Endothelial cell of umbilical vein (primary cell): ENCODE measurements at regions not wholly inside any gene's neighbourhood (a gene's known extent, or its start where the extent isn't known, plus 50 kb on each side); places are given as distances from the start of the nearest gene placed in this dataset.

Source experiments
- EZH2 ChIP-seq: IDR thresholded peaks from 2 replicates; pipeline ENCODE4 v1.6.1; 2012; ENCODE audit warnings: borderline replicate concordance, low read depth, mild to moderate bottlenecking, moderate library complexity, low read length, inconsistent platforms; ENCODE audit not compliant: severe bottlenecking
- GATA2 ChIP-seq: IDR thresholded peaks from 2 replicates; pipeline ENCODE4 v1.7.0; 2011; ENCODE audit warnings: low read depth, mild to moderate bottlenecking, moderate library complexity, mixed read lengths, low read length; ENCODE audit not compliant: insufficient read length, insufficient read depth
- JUN ChIP-seq: IDR thresholded peaks from 2 replicates; pipeline ENCODE4 v1.6.1; 2011; ENCODE audit warnings: borderline replicate concordance, low read depth; ENCODE audit not compliant: insufficient read length, insufficient read depth
- POLR2A ChIP-seq: IDR thresholded peaks from 2 replicates; pipeline ENCODE4 v1.6.1; 2012; ENCODE audit warnings: low read depth, mild to moderate bottlenecking, control low read depth, low read length
- POLR2AphosphoS5 ChIP-seq: IDR thresholded peaks from 2 replicates; pipeline ENCODE4 v1.6.1; 2012; ENCODE audit warnings: low read depth, mild to moderate bottlenecking, control low read depth, low read length, moderate library complexity; ENCODE audit not compliant: insufficient read depth
- TF ChIP-seq, protein P1 (sequence below), 2 donors: IDR thresholded peaks; 1 replicate in 1 of 2; 2 replicates in 1 of 2; pipeline ENCODE4 v1.5.1; 2011; ENCODE audit warnings: low read length in 2 of 2, mild to moderate bottlenecking in 2 of 2, moderate library complexity in 2 of 2, control low read depth in 1 of 2, inconsistent platforms in 1 of 2, low read depth in 1 of 2; ENCODE audit not compliant: insufficient read depth in 1 of 2; ENCODE audit errors: extremely low read depth in 1 of 2

DNA sequence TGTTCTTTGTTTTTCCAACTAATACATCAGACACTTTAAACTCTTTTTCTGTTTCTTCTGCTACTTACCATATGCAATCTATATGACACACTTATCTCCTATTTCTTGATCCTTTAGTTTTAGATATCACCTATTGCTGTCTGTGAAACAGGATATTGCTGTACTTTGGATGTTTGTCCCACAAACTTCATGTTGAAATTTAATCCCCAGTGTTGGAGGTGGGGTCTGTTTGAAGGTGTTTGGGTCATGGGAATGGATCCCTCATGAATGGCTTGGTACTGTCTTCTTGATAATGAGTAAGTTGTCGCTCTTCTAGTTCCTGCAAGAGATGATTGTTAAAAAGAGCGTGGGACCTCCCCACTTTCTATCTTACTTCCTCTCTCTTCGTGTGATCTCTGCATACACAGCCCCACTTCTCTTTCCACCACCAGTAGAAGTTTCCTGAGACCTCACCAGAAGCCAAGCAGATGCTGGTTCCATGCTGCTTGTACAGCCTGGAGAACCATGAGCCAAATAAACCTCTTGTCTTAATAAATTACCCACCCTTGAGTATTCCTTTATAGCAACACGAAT, 244.2 kb downstream of the NHLRC3 start:
- TF ChIP-seq EZH2: no peak
- TF ChIP-seq, protein P1, sequence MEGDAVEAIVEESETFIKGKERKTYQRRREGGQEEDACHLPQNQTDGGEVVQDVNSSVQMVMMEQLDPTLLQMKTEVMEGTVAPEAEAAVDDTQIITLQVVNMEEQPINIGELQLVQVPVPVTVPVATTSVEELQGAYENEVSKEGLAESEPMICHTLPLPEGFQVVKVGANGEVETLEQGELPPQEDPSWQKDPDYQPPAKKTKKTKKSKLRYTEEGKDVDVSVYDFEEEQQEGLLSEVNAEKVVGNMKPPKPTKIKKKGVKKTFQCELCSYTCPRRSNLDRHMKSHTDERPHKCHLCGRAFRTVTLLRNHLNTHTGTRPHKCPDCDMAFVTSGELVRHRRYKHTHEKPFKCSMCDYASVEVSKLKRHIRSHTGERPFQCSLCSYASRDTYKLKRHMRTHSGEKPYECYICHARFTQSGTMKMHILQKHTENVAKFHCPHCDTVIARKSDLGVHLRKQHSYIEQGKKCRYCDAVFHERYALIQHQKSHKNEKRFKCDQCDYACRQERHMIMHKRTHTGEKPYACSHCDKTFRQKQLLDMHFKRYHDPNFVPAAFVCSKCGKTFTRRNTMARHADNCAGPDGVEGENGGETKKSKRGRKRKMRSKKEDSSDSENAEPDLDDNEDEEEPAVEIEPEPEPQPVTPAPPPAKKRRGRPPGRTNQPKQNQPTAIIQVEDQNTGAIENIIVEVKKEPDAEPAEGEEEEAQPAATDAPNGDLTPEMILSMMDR (IDR thresholded peaks at IDR 0.05; ENCODE audit: extremely low read depth in 1 of 2, insufficient read depth in 1 of 2, low read depth in 1 of 2, low read length in 2 of 2): no peak
- TF ChIP-seq POLR2AphosphoS5: no peak
- no peak for TF ChIP-seq POLR2A
- TF ChIP-seq JUN: no peak
- no peak for TF ChIP-seq GATA2
